Gastrocnemius medialis (tissue), 4 donors: ENCODE measurements at regions not wholly inside any gene's neighbourhood (a gene's known extent, or its start where the extent isn't known, plus 50 kb on each side); places are given as distances from the start of the nearest gene placed in this dataset.

Source experiments
- CTCF ChIP-seq, 5 experiments: fragments of 450-650 bp in 3 of 5; fragments of 200-600 bp in 2 of 5; sonication (generic) in 2 of 5; IDR thresholded peaks in 4 of 5; conservative IDR thresholded peaks in 1 of 5; 1 replicate in 4 of 5; 2 replicates in 1 of 5; pipeline ENCODE4 v1.5.1; 2016 to 2019; ENCODE audit warnings: antibody characterized with exemption in 5 of 5, mild to moderate bottlenecking in 3 of 5, moderate library complexity in 3 of 5
- POLR2A ChIP-seq, 2 donors: fragments of 450-650 bp; IDR thresholded peaks; one replicate each; pipeline ENCODE4 v1.6.1; 2017; ENCODE audit warnings: antibody characterized with exemption in 2 of 2, mild to moderate bottlenecking in 2 of 2, moderate library complexity in 2 of 2

GRCh38 chr5:39501397-39501796, 76.6 kb upstream of the DAB2 start:
- TF ChIP-seq CTCF (IDR thresholded peaks at IDR 0.05 in 4 of 5, conservative IDR thresholded peaks at IDR 0.05 in 1 of 5) = no peak
- TF ChIP-seq POLR2A (IDR thresholded peaks at IDR 0.05) = no peak
